GM19395 (cell line): ENCODE measurements at regions not wholly inside any gene's neighbourhood (a gene's known extent, or its start where the extent isn't known, plus 50 kb on each side); places are given as distances from the start of the nearest gene placed in this dataset.

Experiments
- ATAC-seq: cut with Tn5 transposase; IDR thresholded peaks from one replicate; pipeline ENCODE4 v1.9.1; 2021; ENCODE audit warnings: mild to moderate bottlenecking, moderate library complexity; ENCODE audit not compliant: unreplicated experiment

GRCh38 chr4:133776503-133776902, 425.1 kb downstream of the PABPC4L start:
- ATAC-seq = no peak

- ATAC-seq = no peak
Measured at GRCh38 chr4:133775881-133776280, 425.7 kb downstream of the PABPC4L start.

DNA sequence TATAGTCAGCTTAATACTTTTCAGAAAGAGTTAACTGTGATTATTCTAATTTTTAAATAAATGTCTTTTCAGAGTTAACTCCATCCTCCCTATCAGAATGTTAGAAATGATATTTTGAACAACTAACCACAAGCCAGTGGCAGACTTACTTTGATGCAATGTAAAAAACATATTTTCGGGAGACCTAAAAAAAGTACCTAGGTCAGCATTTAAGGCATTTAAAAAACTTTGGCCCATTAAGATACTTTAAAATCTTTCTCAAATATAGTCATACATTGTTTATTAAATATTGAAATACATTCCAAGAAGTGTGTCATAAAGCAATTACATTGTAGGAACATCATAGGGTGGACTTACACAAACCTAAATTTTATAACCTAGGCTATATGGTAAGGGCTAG, 426.1 kb downstream of the PABPC4L start:
- no peak for ATAC-seq

DNA sequence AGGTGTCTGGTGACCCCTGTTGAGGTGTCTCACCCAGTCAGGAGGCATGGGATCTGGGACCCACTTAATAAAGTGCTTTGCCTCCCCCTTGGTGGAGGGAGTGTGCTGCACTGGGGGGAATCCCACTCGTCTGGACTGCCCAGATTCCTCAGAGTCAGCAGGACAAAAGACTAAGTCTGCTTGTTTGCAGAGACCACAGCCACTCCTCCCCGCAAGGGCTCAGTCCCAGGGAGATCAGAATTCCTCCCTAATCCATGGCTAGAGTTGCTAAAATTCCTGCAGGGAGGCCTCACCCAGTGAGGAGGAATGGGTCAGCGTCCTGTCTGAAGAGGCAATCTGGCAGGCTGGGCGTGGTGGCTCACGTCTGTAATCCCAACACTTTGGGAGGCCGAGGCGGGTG, 442.2 kb downstream of the PABPC4L start:
- no peak for ATAC-seq

DNA sequence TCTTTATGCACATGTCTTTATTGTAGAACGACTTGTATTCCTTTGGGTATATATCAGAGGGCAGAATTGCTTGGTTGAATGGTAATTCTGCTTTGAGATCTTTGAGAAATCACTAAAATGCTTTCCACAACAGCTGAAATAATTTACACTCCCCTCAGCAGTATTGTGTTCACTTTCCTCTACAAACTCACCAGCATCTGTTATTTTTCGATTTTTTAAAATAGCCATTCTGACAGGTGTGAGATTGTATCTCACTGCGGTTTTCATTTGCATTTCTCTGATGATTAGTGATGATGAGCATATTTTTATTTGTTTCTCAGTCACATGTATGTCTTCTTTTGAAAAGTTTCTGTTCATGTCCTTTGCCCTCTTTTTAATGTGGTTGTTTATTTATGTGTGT, 459.8 kb downstream of the PABPC4L start:
- no peak for ATAC-seq

DNA sequence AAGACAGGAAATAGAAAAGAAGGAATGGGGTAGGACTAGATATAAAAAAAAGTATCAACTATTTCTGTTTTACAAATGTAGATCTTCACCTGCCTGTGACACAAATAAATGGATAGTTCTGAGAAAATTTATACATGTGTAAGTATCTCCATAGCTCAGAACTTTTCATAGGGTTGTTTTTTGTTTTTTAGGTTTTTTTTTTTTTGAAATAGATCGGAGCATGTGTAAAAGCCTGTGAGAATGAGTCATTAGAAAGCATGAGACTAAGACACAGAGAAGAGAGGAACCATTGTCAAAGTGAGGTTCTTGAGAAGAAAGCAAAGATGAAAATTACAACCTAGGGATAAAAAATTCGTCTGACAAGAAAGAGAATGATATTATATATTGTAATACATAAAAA, 481.6 kb downstream of the PABPC4L start:
- no peak for ATAC-seq

DNA sequence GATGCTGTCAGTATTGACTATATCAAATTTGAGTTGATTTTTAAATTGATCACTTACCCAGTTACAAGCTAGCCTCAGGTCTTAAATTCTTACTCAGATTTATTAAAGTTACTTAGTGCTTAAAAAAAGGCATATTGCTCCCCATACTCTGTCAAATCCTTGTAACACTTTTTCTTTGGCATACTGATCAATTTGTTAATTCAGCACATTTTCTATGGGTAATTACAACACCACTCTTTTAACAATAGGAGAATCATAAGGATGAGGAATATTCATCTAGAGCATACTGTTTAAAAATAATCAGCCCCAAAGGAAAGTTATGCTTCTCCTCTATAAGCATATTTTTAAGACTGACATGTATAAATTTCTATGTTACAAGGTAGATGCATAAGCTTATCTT, 482.5 kb downstream of the PABPC4L start:
- no peak for ATAC-seq

DNA sequence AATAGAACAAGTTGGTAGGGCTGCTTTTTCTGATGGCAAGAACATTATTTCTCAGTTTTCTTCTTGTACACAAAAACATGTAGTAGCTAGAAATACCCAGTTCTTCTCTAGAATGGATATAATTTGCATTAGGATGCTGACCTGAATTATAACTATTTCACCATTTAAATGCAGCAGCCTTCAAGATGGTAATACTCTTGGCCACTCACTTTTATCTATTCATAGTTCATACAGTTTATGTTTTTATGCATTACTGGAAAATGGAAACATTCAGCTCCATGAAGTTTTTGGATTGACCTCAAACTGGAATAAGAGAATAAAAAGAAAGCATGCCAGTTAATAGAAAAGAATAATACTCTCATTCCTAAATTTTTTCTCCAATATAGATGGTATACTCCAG, 487.4 kb downstream of the PABPC4L start:
- no peak for ATAC-seq

DNA sequence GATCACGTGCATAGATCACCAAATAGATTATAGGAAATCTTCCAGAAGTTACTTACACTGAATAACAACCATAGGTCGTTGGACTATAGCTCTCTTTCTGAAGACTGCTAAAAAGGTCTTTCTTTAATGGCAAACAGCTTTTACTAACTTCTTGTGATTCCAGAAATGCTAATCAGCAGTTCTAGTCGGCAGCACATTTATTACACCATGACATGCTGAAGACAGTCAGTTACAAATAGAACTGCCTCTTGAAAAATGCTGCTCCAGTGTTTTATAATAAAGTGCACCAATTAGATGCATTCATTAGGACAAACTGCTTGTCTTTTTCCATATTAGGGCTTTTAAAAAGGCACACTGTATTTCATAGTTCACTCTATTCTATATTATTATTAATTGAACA, 488.2 kb downstream of the PABPC4L start:
- ATAC-seq = no peak

- no peak for ATAC-seq
Measured at GRCh38 chr4:133711817-133712216, 489.8 kb downstream of the PABPC4L start.

DNA sequence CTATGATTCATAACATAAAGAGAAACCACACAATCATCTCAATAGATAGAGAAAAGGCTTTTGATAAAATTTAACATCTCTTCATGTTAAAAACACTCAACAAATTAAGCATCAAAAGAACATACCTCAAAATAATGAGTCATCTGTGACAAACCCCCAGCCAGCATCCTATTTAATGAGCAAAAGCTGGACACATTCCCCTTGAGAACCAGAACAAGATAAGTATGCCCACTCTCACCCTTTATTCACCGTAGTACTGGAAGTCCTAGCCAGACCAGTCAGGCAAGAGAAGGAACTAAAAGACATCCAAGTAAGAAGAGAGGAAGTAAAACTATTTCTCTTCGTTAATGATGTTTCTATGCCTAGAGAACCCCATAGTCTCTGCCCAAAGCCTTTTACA, 507.2 kb downstream of the PABPC4L start:
- ATAC-seq = no peak

DNA sequence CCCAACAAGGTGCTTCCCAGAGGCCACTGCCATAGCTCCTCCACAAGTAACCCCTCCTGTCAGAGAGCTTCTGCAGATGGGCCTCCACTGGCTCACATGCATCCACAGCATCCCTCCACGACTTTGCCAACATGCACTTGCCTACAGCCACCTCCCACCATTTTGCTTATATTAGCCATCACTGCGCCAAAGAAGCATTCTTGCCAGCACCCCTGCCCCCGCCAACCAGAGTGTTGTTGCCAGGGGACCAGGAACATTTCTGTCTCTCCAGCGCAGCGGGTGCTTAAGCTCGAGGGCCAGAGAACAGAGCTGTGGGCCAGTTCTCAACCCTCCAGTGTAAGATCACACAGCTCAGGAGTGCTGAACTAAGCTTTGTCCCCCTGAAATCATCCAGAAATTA, 517.6 kb downstream of the PABPC4L start:
- no peak for ATAC-seq

GRCh38 chr4:133668061-133668851, 519.2 kb downstream of the PCDH10 start:
- ATAC-seq = no peak

GRCh38 chr4:133647206-133647605, 498.1 kb downstream of the PCDH10 start:
- no peak for ATAC-seq

GRCh38 chr4:133641191-133641590, 492.1 kb downstream of the PCDH10 start:
- ATAC-seq = no peak

- no peak for ATAC-seq
Measured at GRCh38 chr4:133638751-133639150, 489.7 kb downstream of the PCDH10 start.

DNA sequence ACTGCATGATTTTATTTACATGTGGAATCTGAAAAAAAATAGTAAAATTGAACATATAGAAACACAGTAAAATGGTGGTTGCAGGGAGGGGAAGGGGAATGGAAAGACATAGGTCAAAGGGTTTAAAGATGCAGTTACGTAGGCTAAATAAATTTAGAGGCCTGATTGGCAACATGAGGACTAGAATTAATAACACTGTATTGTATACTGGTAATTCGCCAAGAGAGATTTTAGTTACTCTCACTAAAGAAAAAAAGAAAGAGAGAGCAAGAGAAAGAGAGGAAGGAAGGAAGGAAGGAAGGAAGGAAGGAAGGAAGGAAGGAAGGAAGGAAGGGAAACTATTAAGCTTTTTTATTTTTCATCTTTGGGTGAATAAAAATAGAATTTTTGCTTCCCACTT, 488.1 kb downstream of the PCDH10 start:
- ATAC-seq = no peak

DNA sequence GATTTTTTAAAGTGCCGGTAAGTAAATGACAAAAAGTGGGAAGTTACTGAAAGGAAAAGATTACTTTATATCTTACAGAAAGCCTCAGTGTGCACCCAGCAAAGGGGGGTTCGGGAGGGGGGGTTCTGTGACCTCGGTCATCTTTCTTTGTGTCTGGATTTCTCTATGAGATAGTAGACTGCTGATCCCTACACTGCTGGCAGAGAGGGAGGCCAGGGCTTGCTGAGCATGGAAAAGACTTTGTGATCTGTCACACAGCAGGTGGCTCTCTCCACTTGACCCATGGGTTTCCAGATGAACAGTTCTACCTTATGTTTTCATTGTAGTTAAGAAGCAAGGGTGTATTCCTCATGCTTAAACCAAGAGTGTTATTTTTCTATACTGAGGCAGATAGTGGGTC, 475.6 kb downstream of the PCDH10 start:
- ATAC-seq = no peak

GRCh38 chr4:133623847-133624246, 474.8 kb downstream of the PCDH10 start:
- ATAC-seq = no peak

DNA sequence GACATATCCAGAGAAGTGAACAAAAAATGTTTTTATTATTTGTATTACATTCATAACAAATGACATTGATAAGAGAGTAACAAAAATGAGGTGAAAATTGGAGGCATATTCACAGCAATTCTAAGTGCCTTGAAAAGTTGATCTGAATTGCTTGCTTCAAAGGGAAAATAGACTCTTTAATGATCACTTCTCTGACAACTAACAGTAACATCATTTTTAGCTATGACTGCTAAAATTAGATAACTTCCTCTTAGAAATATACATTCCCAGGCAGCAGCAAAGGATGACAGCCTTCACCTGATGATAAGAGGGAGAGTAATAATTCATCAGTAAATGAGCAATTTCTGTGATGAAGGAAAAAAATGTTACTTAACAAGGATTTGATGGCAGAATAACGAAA, 472.5 kb downstream of the PCDH10 start:
- ATAC-seq = no peak

- ATAC-seq = no peak
Measured at GRCh38 chr4:133620555-133620954, 471.5 kb downstream of the PCDH10 start.

GRCh38 chr4:133618963-133619362, 469.9 kb downstream of the PCDH10 start:
- no peak for ATAC-seq

- ATAC-seq = no peak
Measured at GRCh38 chr4:133600008-133600407, 450.9 kb downstream of the PCDH10 start.
